GM21360 (cell line): ENCODE measurements at regions not wholly inside any gene's neighbourhood (a gene's known extent, or its start where the extent isn't known, plus 50 kb on each side); places are given as distances from the start of the nearest gene placed in this dataset.

Experiments
- ATAC-seq: cut with Tn5 transposase; IDR thresholded peaks from one replicate; pipeline ENCODE4 v1.9.1; 2021; ENCODE audit warnings: mild to moderate bottlenecking, moderate library complexity; ENCODE audit not compliant: unreplicated experiment

DNA sequence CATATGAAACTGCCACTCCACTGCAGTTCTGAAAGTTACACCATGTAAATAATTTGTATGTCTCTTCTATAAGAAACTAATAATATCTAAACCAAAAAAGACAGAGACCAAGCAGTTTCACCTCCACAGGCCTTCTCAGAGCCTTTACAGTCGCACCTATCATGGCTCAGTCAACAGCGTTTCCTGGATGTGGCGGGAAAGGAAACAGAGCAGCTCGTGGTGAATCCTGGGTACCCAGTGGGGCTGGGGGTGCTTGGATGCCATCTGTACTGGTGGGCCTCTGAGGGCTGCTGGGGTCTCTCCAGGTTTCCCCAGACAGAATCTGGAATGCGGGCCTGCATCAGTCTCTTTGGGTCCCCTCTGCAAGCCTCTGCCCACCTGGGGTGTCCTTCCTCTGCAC, 100.2 kb upstream of the CASZ1 start:
- no peak for ATAC-seq

DNA sequence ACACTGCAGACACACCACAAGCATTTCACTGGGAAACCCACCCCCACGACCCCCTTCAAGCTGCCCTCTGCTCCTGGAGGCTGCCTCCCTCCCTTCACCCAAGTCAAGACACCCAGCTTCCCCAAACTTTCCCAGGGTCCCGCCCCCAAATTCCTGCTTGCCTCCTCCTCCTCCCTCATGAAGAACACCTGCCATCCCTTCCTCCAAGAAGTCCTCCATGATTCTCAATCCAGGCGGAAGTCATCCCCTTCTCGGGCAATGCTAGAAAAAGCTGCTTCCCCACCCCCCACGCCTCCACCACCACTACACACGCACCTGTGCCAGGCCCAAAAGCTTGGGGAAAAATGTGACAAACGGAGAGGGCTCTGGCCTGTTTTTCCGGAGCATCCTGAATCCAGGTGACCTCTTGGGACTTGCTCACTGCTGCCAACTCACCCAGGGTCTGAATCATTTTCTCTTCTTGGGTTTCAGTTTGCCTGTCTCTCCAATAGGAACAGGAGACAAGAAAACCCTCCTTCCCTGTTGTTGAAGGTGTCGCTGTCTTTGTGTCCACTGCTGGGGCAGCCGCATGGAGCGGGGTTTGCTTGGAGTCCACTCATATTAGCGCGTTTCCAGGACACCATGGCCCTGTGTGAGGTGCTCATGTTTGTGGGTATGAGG, 101.0 kb upstream of the CASZ1 start:
- no peak for ATAC-seq

DNA sequence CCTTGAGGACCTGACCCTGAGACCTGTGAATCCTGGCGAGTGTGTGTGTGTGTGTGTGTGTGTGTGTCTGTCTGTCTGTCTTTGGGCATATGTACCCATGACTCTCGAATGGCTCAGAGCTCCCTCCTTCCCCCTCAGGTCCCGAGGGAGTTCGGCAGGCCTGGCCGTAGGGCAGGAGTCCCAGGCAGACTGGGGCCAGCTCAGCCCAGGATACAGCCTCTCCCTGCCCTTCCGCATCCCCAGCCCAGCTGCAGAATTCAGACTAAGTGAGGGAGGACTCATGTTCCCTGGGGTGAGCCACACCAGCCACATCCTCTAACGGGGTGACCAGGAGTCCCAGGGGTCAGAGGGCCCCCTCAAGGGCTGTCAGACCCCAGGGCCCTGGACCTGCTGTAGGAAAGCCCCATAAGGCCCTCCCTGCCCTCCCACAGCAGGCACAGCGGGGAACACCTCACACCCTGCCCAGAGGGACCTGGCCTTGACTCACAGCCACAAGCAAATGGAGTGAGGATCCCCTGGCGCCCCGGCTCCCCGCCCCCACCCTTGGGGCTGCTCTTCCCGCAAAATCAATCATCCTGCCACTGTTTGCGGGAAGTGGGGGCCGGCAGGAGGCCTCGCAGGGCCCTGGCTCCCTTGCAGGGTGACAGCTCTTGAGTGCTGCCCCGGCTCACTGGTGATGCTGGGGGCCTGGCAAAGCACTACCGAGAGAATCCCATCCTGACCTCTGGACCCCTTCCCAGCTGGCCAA, 101.7 kb upstream of the CASZ1 start:
- ATAC-seq, result no peak

- ATAC-seq, result no peak
These were observed 102.5 kb upstream of the CASZ1 start for GRCh38 chr1:10898921-10899320.

DNA sequence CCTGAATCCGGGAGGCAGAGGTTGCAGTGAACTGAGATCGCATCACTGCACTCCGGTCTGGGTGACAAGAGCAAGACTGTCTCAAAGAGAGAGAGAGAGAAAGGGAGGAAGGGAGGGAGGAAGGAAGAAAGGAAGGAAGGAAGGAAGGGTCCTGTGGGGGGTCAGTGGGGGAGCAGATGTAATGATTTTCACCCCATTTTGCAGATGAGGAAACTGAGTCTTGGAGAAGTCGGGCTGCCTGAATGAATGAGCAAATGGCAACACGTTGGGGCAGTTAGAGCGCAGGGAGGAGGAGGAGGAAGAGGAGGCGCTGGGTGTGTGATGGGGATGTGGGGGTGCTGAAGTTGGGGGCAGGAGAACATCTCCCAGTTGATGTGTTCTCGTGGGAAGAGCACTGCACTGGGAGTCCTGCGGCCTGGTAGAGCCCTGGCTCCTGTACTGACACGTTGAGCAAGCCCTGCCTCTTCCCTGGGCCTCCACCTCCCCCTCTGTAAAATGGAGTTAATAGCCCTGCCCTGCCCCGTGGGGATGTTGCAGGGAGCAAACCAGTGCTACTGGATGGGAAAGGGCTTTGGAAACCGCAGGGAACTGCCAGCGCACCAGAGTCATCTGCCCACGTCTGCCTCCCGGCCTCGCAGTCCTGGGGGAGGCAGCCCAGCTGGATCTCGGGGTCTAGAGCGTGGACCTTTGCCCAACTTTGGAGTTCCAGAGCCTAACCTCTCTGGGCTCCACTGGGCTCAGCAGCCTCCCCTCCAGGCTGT, 103.2 kb upstream of the CASZ1 start:
- ATAC-seq, result no peak

DNA sequence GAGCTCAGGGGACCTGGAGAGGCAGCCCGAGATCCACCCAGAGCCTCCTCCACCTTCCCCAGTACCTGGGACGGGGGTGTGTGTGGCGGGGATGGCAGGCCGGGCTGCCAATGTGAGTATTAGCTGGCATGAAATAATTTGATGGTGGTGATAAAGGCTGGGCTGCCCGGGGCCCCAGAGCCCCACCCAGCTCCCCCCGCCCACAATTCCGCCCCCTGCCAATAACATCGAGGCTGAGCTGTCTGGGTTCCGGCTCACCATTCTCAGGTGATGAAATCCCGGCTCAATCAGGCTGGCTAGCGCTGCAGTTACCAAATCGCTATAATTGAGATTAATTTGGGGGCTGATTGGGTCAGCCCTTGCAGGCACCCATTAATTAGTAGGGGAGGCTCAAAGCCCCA, 103.8 kb upstream of the CASZ1 start:
- ATAC-seq, result no peak

DNA sequence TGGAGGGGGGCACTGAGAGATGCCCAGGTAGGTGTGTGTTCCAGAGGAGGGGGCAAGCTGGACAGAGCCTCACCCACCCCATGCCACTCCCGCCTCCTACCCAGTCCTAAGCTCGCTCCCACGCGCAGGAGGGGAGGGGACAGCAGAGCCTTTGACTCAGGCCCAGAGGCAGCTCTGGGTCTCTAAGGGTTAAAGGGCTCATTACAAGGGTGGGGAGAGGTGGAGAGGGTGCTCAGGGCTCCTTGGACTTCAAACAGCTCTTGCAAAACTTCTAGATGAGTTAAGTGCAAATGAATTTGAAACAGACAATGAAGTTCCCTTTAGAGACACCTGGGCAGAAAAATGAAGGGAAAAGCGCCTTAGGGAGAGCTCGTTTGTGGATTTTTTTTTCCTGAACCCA, 104.2 kb upstream of the CASZ1 start:
- no peak for ATAC-seq

DNA sequence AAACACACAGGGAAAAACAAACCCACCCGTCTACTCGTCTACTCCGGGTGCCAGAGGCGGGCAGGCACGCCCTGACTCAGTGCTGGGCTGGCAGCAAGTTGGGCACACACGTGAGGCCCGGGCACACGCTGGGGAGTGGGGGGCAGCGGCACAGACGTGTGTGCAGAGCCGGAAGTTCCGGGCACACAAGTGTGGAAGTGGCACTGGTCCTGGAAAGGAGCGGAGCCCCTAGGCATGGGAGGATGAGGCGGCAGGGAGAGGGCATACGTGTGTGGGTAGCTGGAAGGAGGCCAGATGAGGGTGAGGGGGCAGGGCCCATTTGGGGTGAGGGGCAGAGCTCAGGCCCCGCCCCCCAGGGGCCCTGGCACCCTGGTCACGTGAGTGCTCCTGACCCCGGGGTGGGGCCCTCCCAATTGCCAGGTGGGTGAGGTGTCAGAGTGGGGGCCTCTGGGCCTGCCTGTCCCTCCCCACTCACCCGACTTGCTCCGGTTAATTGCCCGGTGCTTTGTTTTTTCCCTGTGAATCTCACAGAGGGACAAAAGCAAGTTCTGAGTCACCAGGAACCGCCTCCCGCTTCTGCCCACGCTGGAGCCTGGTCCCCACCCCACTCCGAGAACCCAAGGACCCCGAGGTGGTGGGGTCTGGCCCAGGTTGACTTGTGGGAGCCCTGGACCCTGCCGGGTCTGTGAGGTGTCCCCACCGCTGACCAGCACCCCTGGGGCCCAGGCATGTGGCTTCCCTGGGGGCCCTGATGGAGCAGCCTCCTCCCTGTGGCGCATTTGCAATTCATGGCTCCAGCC, 104.8 kb upstream of the CASZ1 start:
- ATAC-seq, result no peak

GRCh38 chr1:10901891-10902805, 105.7 kb upstream of the CASZ1 start:
- ATAC-seq, result no peak

DNA sequence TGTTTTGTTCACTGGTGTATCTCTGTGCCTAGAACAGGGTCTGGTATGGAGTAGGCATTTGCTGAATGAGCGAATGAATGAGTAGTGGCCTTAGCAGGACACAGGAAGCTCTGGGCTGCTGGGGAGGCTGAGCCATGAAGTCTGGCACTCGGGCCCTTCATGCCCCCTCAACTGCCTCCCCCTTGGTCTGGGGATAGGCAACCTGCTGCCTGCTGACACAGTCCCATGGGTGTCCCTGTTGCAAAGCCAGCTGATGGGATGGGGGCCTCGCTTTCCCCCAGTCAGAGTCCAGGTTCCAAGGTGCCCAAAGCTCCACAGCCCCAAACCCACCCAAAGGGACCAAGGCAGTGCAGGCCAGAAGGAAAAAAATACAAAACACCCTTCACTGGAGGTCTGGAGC, 107.0 kb upstream of the CASZ1 start:
- ATAC-seq, result no peak

GRCh38 chr1:10903821-10904220, 107.4 kb upstream of the CASZ1 start:
- ATAC-seq, result no peak

DNA sequence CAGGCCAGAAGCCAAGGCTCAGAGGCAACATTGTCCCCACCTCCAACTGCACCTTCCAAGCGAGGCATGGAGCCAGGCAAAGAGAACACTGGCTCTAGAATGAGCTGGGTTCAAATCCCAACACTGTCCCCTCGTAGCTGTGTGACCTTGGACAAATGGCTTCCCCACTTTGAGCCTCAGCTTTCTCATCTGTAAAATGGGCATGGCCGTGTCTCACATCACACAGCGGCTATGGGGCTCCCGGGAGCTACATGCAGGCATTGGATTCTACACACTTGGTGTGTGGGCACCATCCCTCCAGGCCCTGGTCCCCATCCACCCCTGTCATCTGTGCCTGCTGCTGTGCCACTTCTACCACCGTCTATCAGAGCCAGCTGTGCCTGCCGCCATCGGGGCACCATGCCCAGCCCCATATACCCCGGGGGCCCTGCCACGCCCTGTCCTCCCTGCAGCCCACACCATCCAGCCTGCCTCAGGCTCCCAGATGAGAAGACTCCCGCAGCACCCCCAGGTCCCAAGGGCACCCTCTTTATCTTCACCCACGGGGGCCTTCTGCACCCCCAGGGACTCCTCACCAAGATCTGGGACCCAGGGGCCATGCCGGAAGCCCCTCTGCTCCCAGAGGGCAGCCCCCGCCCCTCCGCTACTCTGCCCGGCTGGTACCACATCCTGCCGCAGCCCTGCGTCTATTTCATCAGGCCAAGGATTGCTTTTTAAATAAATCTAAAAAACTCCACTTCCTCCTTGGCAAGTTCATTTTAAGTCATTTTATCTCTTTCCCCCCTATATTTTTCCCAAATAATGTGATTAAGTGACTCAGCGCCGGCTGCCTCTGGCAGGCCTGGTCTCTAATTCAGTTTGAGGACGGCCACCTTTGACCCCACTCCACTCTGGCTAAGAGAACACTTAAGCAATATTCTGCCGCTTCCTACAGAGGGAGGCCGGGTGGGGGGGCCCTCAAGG, 107.8 kb upstream of the TARDBP start:
- ATAC-seq, result no peak

- ATAC-seq, result no peak
These were observed 106.4 kb upstream of the TARDBP start for GRCh38 chr1:10905841-10906655.

GRCh38 chr1:10906866-10907519, 105.5 kb upstream of the TARDBP start:
- no peak for ATAC-seq

GRCh38 chr1:10908266-10908665, 104.2 kb upstream of the TARDBP start:
- no peak for ATAC-seq

- no peak for ATAC-seq
These were observed 102.5 kb upstream of the TARDBP start for GRCh38 chr1:10909697-10910680.
